PC-9 (cell line): ENCODE measurements at regions not wholly inside any gene's neighbourhood (a gene's known extent, or its start where the extent isn't known, plus 50 kb on each side); places are given as distances from the start of the nearest gene placed in this dataset.

Source experiments
- EZH2 ChIP-seq: fragments of 200-600 bp; sonication (generic); IDR thresholded peaks from 2 replicates; pipeline ENCODE4 v1.8.0; 2017; ENCODE audit warnings: antibody characterized with exemption, low read depth
- TF ChIP-seq, protein P1 (sequence below): fragments of 200-600 bp; sonication (generic); conservative IDR thresholded peaks from 2 replicates; pipeline ENCODE4 v1.6.1; 2017; ENCODE audit warnings: mixed run types, antibody characterized with exemption, mild to moderate bottlenecking, moderate library complexity

DNA sequence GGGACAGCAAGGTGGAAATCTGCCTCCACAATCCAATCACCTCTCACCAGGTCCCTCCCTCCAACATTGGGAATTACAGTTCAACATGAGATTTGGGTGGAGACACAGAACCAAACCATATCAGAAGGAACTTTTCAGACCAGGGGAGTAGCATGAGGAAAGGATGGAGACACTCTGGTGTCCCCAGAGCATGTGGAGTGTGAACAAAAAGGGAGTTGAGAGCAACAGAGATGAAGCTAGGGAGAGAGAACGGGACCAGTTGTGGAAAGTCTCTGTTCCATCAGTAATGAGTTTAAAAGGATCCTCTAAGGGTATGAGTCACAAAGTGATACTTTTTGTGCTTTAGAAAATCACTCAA, 382.0 kb downstream of the SFMBT2 start:
- TF ChIP-seq, protein P1, sequence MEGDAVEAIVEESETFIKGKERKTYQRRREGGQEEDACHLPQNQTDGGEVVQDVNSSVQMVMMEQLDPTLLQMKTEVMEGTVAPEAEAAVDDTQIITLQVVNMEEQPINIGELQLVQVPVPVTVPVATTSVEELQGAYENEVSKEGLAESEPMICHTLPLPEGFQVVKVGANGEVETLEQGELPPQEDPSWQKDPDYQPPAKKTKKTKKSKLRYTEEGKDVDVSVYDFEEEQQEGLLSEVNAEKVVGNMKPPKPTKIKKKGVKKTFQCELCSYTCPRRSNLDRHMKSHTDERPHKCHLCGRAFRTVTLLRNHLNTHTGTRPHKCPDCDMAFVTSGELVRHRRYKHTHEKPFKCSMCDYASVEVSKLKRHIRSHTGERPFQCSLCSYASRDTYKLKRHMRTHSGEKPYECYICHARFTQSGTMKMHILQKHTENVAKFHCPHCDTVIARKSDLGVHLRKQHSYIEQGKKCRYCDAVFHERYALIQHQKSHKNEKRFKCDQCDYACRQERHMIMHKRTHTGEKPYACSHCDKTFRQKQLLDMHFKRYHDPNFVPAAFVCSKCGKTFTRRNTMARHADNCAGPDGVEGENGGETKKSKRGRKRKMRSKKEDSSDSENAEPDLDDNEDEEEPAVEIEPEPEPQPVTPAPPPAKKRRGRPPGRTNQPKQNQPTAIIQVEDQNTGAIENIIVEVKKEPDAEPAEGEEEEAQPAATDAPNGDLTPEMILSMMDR: no peak
- TF ChIP-seq EZH2: no peak
